ENCODE measurements at regions not wholly inside any gene's neighbourhood (a gene's known extent, or its start where the extent isn't known, plus 50 kb on each side); places are given as distances from the start of the nearest gene placed in this dataset.

- H3K27ac ChIP-seq: no peak overlapping the region
- H3K9me3 ChIP-seq: no peaks in the 10 kb centered on the region
- no peaks in the 10 kb centered on the region for H3K36me3 ChIP-seq
- in situ Hi-C loops (cut with MboI; ENCODE audit: low pct_ligation_motif_present in 1 of 4, low pct_unique_long_range_greater_than_20kb in 1 of 4, low sequenced_read_pairs in 3 of 4): no loop called here
- 80 to 85% methylated on average over 3 of the region's 3 CpGs for WGBS, 2 donors (ENCODE audit: low coverage in 1 of 2)
- no peaks in the 10 kb centered on the region for H3K4me1 ChIP-seq
- H3K27me3 ChIP-seq: no peaks in the 10 kb centered on the region
- intact Hi-C loops (cut with DNase I; ENCODE audit: low total_unique reads): no loop called here
- TF ChIP-seq, protein P1, sequence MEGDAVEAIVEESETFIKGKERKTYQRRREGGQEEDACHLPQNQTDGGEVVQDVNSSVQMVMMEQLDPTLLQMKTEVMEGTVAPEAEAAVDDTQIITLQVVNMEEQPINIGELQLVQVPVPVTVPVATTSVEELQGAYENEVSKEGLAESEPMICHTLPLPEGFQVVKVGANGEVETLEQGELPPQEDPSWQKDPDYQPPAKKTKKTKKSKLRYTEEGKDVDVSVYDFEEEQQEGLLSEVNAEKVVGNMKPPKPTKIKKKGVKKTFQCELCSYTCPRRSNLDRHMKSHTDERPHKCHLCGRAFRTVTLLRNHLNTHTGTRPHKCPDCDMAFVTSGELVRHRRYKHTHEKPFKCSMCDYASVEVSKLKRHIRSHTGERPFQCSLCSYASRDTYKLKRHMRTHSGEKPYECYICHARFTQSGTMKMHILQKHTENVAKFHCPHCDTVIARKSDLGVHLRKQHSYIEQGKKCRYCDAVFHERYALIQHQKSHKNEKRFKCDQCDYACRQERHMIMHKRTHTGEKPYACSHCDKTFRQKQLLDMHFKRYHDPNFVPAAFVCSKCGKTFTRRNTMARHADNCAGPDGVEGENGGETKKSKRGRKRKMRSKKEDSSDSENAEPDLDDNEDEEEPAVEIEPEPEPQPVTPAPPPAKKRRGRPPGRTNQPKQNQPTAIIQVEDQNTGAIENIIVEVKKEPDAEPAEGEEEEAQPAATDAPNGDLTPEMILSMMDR (IDR thresholded peaks at IDR 0.05): no peak
- TF ChIP-seq POLR2A (IDR thresholded peaks at IDR 0.05) (no peak), EP300 (IDR thresholded peaks at IDR 0.05; ENCODE audit: low read depth) (no peak), POLR2AphosphoS5 (IDR thresholded peaks at IDR 0.05) (no peak)
- no peak overlapping the region for H3K4me3 ChIP-seq
- DNase-seq: no peak
These were observed 303.6 kb downstream of the BARHL2 start for GRCh38 chr1:90413519-90413918.

DNA sequence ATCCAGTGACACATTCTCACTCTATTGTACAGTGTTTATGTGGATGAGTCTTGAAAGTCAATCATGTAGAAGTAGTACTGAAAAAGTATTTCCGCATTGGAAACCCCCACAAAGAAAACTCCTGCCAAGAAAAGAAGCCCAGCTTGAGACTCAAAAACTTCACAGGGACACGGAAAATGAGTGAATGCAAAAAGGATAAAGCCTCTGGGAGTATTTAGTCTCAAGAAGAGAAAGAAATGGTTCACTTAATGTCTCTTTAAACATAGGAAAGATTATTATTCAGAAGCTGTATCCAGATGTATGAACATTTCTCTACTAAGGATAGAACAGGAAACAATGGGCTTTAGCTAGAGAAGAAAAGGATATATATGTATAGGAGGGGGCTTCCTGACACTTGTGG is 304.5 kb downstream of the BARHL2 start:
- intact Hi-C loops (cut with DNase I; ENCODE audit: low total_unique reads) (no loop called here), in situ Hi-C loops (cut with MboI; ENCODE audit: low pct_ligation_motif_present in 1 of 4, low pct_unique_long_range_greater_than_20kb in 1 of 4, low sequenced_read_pairs in 3 of 4) (no loop called here)
- H3K27me3 ChIP-seq: no peaks in the 10 kb centered on the region
- no peak overlapping the region for H3K27ac ChIP-seq
- WGBS, 2 donors (ENCODE audit: low coverage in 1 of 2): 75 to 81% methylated on average over 2 of the region's 2 CpGs
- H3K9me3 ChIP-seq: no peaks in the 10 kb centered on the region
- no peak overlapping the region for H3K4me3 ChIP-seq
- DNase-seq: no peak
- H3K36me3 ChIP-seq: no peaks in the 10 kb centered on the region
- TF ChIP-seq POLR2A (IDR thresholded peaks at IDR 0.05) (no peak), POLR2AphosphoS5 (IDR thresholded peaks at IDR 0.05) (no peak), EP300 (IDR thresholded peaks at IDR 0.05; ENCODE audit: low read depth) (no peak)
- TF ChIP-seq, protein P1 (IDR thresholded peaks at IDR 0.05): no peak
- H3K4me1 ChIP-seq: no peaks in the 10 kb centered on the region

DNA sequence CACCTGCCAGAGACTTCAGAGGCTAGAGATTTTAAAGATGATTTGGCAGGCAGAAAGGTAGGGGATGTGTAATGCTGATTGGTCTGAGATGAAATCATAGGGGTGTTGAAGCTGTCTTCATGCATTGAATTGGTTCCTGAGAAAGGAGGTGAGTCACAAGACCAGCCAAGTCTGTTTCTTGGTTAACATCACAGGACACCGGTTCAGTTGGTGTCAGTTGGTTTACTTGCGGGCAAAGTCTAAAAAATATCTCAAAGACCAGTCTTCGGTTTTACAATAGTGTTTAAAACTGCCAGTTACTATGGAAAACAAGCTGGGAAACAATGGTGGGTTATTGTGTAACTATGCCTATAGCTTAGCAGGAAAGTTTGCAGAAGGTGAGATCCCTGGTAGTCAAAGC is 305.9 kb downstream of the BARHL2 start:
- in situ Hi-C loops (cut with MboI; ENCODE audit: low pct_ligation_motif_present in 1 of 4, low pct_unique_long_range_greater_than_20kb in 1 of 4, low sequenced_read_pairs in 3 of 4): no loop called here
- Histone ChIP-seq H3K9me3 (no peaks in the 10 kb centered on the region), H3K4me3 (no peak overlapping the region), H3K4me1 (no peaks in the 10 kb centered on the region), H3K36me3 (no peaks in the 10 kb centered on the region), H3K27ac (no peak overlapping the region), H3K27me3 (no peaks in the 10 kb centered on the region)
- no peak for TF ChIP-seq POLR2A (IDR thresholded peaks at IDR 0.05)
- no peak for TF ChIP-seq POLR2AphosphoS5 (IDR thresholded peaks at IDR 0.05)
- TF ChIP-seq EP300 (IDR thresholded peaks at IDR 0.05; ENCODE audit: low read depth): no peak
- TF ChIP-seq, protein P1 (IDR thresholded peaks at IDR 0.05): no peak
- WGBS, 2 donors (ENCODE audit: low coverage in 1 of 2): 57 to 100% methylated on average over 1 to 3 of the region's 3 CpGs
- intact Hi-C loops (cut with DNase I; ENCODE audit: low total_unique reads): no loop called here
- no peak for DNase-seq

GRCh38 chr1:90407737-90408136 is 309.4 kb downstream of the BARHL2 start:
- no peaks in the 10 kb centered on the region for H3K36me3 ChIP-seq
- in situ Hi-C loops (cut with MboI; ENCODE audit: low pct_ligation_motif_present in 1 of 4, low pct_unique_long_range_greater_than_20kb in 1 of 4, low sequenced_read_pairs in 3 of 4): no loop called here
- TF ChIP-seq, protein P1 (IDR thresholded peaks at IDR 0.05): no peak
- TF ChIP-seq EP300 (IDR thresholded peaks at IDR 0.05; ENCODE audit: low read depth) (no peak), POLR2AphosphoS5 (IDR thresholded peaks at IDR 0.05) (no peak), POLR2A (IDR thresholded peaks at IDR 0.05) (no peak)
- H3K27ac ChIP-seq: no peak overlapping the region
- 86 to 89% methylated on average over 3 of the region's 3 CpGs for WGBS, 2 donors (ENCODE audit: low coverage in 1 of 2)
- H3K4me3 ChIP-seq: no peak overlapping the region
- no peaks in the 10 kb centered on the region for H3K4me1 ChIP-seq
- DNase-seq: no peak
- no peaks in the 10 kb centered on the region for H3K9me3 ChIP-seq
- H3K27me3 ChIP-seq: no peaks in the 10 kb centered on the region
- intact Hi-C loops (cut with DNase I; ENCODE audit: low total_unique reads): no loop called here

Measured in transverse colon (tissue), 4 donors.